Neuronal stem cell (in vitro differentiated cells): ENCODE measurements at regions not wholly inside any gene's neighbourhood (a gene's known extent, or its start where the extent isn't known, plus 50 kb on each side); places are given as distances from the start of the nearest gene placed in this dataset.
"Not testable (repeated sequence)": the region's sequence is repeated elsewhere in the genome, so short reads cannot be mapped to it uniquely, and the experiment has no call there.

Source experiments
- DNase-seq: peaks from one replicate; pipeline ENCODE4 v3.0.0-alpha.2; 2013; ENCODE audit warnings: low spot score
- H2AFZ ChIP-seq: one replicate; pipeline ENCODE4 v1.6.1; 2013; ENCODE audit warnings: mild to moderate bottlenecking, low read length, inconsistent platforms
- H2AK5ac ChIP-seq: 2 replicates; pipeline ENCODE4 v1.6.1; 2013; ENCODE audit warnings: low read depth, mild to moderate bottlenecking, inconsistent platforms, low read length, moderate library complexity, mixed read lengths
- H2BK120ac ChIP-seq: 2 replicates; pipeline ENCODE4 v1.6.1; 2013; ENCODE audit warnings: low read depth, mild to moderate bottlenecking, inconsistent platforms, low read length, moderate library complexity, mixed read lengths
- H2BK12ac ChIP-seq: one replicate; pipeline ENCODE4 v1.6.1; 2013; ENCODE audit warnings: low read length, inconsistent platforms
- H2BK15ac ChIP-seq: 2 replicates; pipeline ENCODE4 v1.6.1; 2013; ENCODE audit warnings: mild to moderate bottlenecking, low read length, inconsistent platforms, mixed read lengths
- H2BK5ac ChIP-seq: one replicate; pipeline ENCODE4 v1.6.1; 2013; ENCODE audit warnings: inconsistent platforms, mild to moderate bottlenecking, low read length, moderate library complexity
- H3K14ac ChIP-seq: one replicate; pipeline ENCODE4 v1.6.1; 2013; ENCODE audit warnings: low read length, inconsistent platforms
- H3K18ac ChIP-seq: 2 replicates; pipeline ENCODE4 v1.6.1; 2013; ENCODE audit warnings: low read length, inconsistent platforms
- H3K23ac ChIP-seq: 2 replicates; pipeline ENCODE4 v1.6.1; 2013; ENCODE audit warnings: low read depth, mild to moderate bottlenecking, mixed read lengths, low read length, inconsistent platforms; ENCODE audit not compliant: poor library complexity
- H3K27ac ChIP-seq: replicated peaks from 3 replicates; pipeline ENCODE4 v1.5.1; 2013; ENCODE audit warnings: low read length, inconsistent platforms
- H3K27me3 ChIP-seq, 3 experiments: 2 replicates each; pipeline ENCODE4 v1.6.1; 2013; ENCODE audit warnings: low read length in 3 of 3, mild to moderate bottlenecking in 2 of 3, inconsistent platforms in 1 of 3, low read depth in 1 of 3, mixed read lengths in 1 of 3, moderate library complexity in 1 of 3; ENCODE audit not compliant: control insufficient read depth in 3 of 3, insufficient read depth in 3 of 3
- H3K36me3 ChIP-seq, 2 donors: replicated peaks in 1 of 2; 2 replicates each; pipeline ENCODE4 v1.6.1; 2013; ENCODE audit warnings: low read length in 2 of 2; ENCODE audit not compliant: control insufficient read depth in 2 of 2, insufficient read depth in 2 of 2
- H3K4ac ChIP-seq: 2 replicates; pipeline ENCODE4 v1.6.1; 2013; ENCODE audit warnings: inconsistent platforms, mild to moderate bottlenecking, low read length, moderate library complexity
- H3K4me1 ChIP-seq, 2 donors: 1 replicate in 1 of 2; 2 replicates in 1 of 2; pipeline ENCODE4 v1.6.1; 2013; ENCODE audit warnings: low read length in 2 of 2, low read depth in 1 of 2; ENCODE audit not compliant: control insufficient read depth in 2 of 2, insufficient read depth in 1 of 2
- H3K4me2 ChIP-seq: one replicate; pipeline ENCODE4 v1.6.1; 2013; ENCODE audit warnings: mild to moderate bottlenecking, low read length, inconsistent platforms; ENCODE audit not compliant: insufficient read depth, poor library complexity, severe bottlenecking
- H3K4me3 ChIP-seq, 2 donors: 2 replicates each; pipeline ENCODE4 v1.5.1; 2013; ENCODE audit warnings: low read length in 2 of 2, mild to moderate bottlenecking in 2 of 2, inconsistent platforms in 1 of 2, moderate library complexity in 1 of 2
- H3K79me1 ChIP-seq: one replicate; pipeline ENCODE4 v1.6.1; 2013; ENCODE audit warnings: low read depth, mild to moderate bottlenecking, inconsistent platforms, low read length, moderate library complexity
- H3K9ac ChIP-seq: one replicate; pipeline ENCODE4 v1.6.1; 2013; ENCODE audit warnings: mild to moderate bottlenecking, low read depth, low read length, inconsistent platforms; ENCODE audit not compliant: poor library complexity
- H3K9me3 ChIP-seq, 2 donors: replicated peaks in 1 of 2; 2 replicates each; pipeline versions ENCODE3 to v1.6.1; 2013; ENCODE audit warnings: low read length in 2 of 2, mild to moderate bottlenecking in 2 of 2, inconsistent platforms in 1 of 2, low read depth in 1 of 2, mixed read lengths in 1 of 2, moderate library complexity in 1 of 2; ENCODE audit not compliant: control insufficient read depth in 2 of 2, insufficient read depth in 1 of 2
- H4K8ac ChIP-seq: one replicate; pipeline ENCODE4 v1.6.1; 2013; ENCODE audit warnings: low read depth, mild to moderate bottlenecking, inconsistent platforms, low read length, moderate library complexity
- H4K91ac ChIP-seq: one replicate; pipeline ENCODE4 v1.6.1; 2013; ENCODE audit warnings: low read length, low read depth, mild to moderate bottlenecking, inconsistent platforms; ENCODE audit not compliant: poor library complexity
- WGBS, 2 donors: extraction: QIAGEN DNeasy Blood & Tissue Kit; methylation state at CpG; one replicate each; pipeline ENCODE4 v1.1.7; 2013; ENCODE audit warnings: missing lambda C conversion rate in 2 of 2, mixed read lengths in 1 of 2; ENCODE audit not compliant: insufficient read length in 2 of 2, insufficient replicate concordance in 1 of 2; ENCODE audit errors: extremely low coverage in 2 of 2; 5-methylcytosine and 5-hydroxymethylcytosine counted together

- not testable (repeated sequence) for DNase-seq, H3K23ac ChIP-seq, H2BK15ac ChIP-seq, H3K27me3 ChIP-seq, H4K8ac ChIP-seq, H4K91ac ChIP-seq, H3K9me3 ChIP-seq, H3K4ac ChIP-seq, H3K4me1 ChIP-seq, H3K14ac ChIP-seq, H2AK5ac ChIP-seq, H3K9ac ChIP-seq, H3K18ac ChIP-seq, H3K4me2 ChIP-seq, H2BK120ac ChIP-seq, H2BK5ac ChIP-seq, H3K27ac ChIP-seq, H3K79me1 ChIP-seq, H3K4me3 ChIP-seq, H2BK12ac ChIP-seq, H3K36me3 ChIP-seq
- WGBS, 2 donors: no CpG with 5 or more reads among the region's 30 CpGs
- H2AFZ ChIP-seq: peak overlapping the region; percentile 40
Observed at GRCh38 chr13:73640476-73641179, 493.6 kb downstream of the KLF12 start.

GRCh38 chr13:73635166-73635787 is 498.9 kb downstream of the KLF12 start:
- Histone ChIP-seq H4K8ac (no peak overlapping the region), H2BK15ac (no peak overlapping the region), H3K27me3 (no peaks in the 10 kb centered on the region), H2BK5ac (no peak overlapping the region), H3K18ac (no peak overlapping the region), H3K36me3 (no peaks in the 10 kb centered on the region), H3K9me3 (no peaks in the 10 kb centered on the region), H3K23ac (no peak overlapping the region), H3K79me1 (no peaks in the 10 kb centered on the region), H2AK5ac (no peak overlapping the region), H3K4me2 (no peak overlapping the region), H2AFZ (no peak overlapping the region), H3K9ac (no peak overlapping the region), H3K14ac (no peak overlapping the region), H2BK12ac (no peak overlapping the region), H3K4me3 (no peak overlapping the region), H3K4me1 (no peaks in the 10 kb centered on the region), H3K4ac (no peak overlapping the region), H2BK120ac (no peak overlapping the region), H3K27ac (no peak overlapping the region), H4K91ac (no peak overlapping the region)
- no peak for DNase-seq
- WGBS, 2 donors: no CpG with 5 or more reads among the region's 5 CpGs

- no peak overlapping the region for H3K4me3 ChIP-seq
- no peak overlapping the region for H3K27ac ChIP-seq
- no peak overlapping the region for H2BK12ac ChIP-seq
- H3K4me1 ChIP-seq: no peaks in the 10 kb centered on the region
- WGBS, 2 donors: no CpG with 5 or more reads among the region's 4 CpGs
- H3K9me3 ChIP-seq: no peaks in the 10 kb centered on the region
- no peaks in the 10 kb centered on the region for H3K36me3 ChIP-seq
- no peak overlapping the region for H2BK120ac ChIP-seq
- no peak overlapping the region for H2AK5ac ChIP-seq
- H4K91ac ChIP-seq: no peak overlapping the region
- DNase-seq: no peak
- no peak overlapping the region for H4K8ac ChIP-seq
- H3K79me1 ChIP-seq: no peaks in the 10 kb centered on the region
- no peak overlapping the region for H3K4ac ChIP-seq
- no peak overlapping the region for H2BK5ac ChIP-seq
- H3K27me3 ChIP-seq: no peaks in the 10 kb centered on the region
- no peak overlapping the region for H3K4me2 ChIP-seq
- H3K18ac ChIP-seq: no peak overlapping the region
- no peak overlapping the region for H3K9ac ChIP-seq
- no peak overlapping the region for H2AFZ ChIP-seq
- H3K23ac ChIP-seq: no peak overlapping the region
- H2BK15ac ChIP-seq: no peak overlapping the region
- no peak overlapping the region for H3K14ac ChIP-seq
Observed at GRCh38 chr13:73633817-73634460, 500.3 kb downstream of the KLF12 start.

- no CpG with 5 or more reads among the region's 5 CpGs for WGBS, 2 donors
- no peak overlapping the region for H2BK5ac ChIP-seq
- no peaks in the 10 kb centered on the region for H3K79me1 ChIP-seq
- no peak overlapping the region for H2AK5ac ChIP-seq
- no peak overlapping the region for H3K4me2 ChIP-seq
- H2BK120ac ChIP-seq: no peak overlapping the region
- no peak overlapping the region for H2BK12ac ChIP-seq
- no peaks in the 10 kb centered on the region for H3K9me3 ChIP-seq
- no peak for DNase-seq
- H3K27ac ChIP-seq: no peak overlapping the region
- no peaks in the 10 kb centered on the region for H3K4me1 ChIP-seq
- no peak overlapping the region for H4K8ac ChIP-seq
- no peak overlapping the region for H3K4ac ChIP-seq
- H3K36me3 ChIP-seq: no peaks in the 10 kb centered on the region
- no peak overlapping the region for H2AFZ ChIP-seq
- H3K4me3 ChIP-seq: no peak overlapping the region
- no peaks in the 10 kb centered on the region for H3K27me3 ChIP-seq
- no peak overlapping the region for H2BK15ac ChIP-seq
- no peak overlapping the region for H4K91ac ChIP-seq
- no peak overlapping the region for H3K23ac ChIP-seq
- H3K14ac ChIP-seq: no peak overlapping the region
- H3K9ac ChIP-seq: no peak overlapping the region
- no peak overlapping the region for H3K18ac ChIP-seq
Observed at GRCh38 chr13:73631411-73631810, 502.8 kb downstream of the KLF12 start.
